SJCRH30 (cell line): ENCODE measurements at regions not wholly inside any gene's neighbourhood (a gene's known extent, or its start where the extent isn't known, plus 50 kb on each side); places are given as distances from the start of the nearest gene placed in this dataset.

Source experiments
- DNase-seq, 2 experiments: peaks; one replicate each; pipeline ENCODE4 v3.0.0-alpha.2; 2015 to 2020
- H3K27ac ChIP-seq: fragments of 250-450 bp; sonication (Bioruptor Pico); 2 replicates; pipeline ENCODE4 v1.5.1; 2020; ENCODE audit warnings: mild to moderate bottlenecking, moderate library complexity
- H3K27me3 ChIP-seq: fragments of 250-450 bp; sonication (Bioruptor Pico); 2 replicates; pipeline ENCODE4 v1.5.1; 2020; ENCODE audit warnings: mild to moderate bottlenecking, moderate library complexity
- H3K36me3 ChIP-seq: fragments of 250-450 bp; sonication (Bioruptor Pico); 2 replicates; pipeline ENCODE4 v1.5.1; 2020; ENCODE audit warnings: mild to moderate bottlenecking, moderate library complexity
- H3K4me1 ChIP-seq: fragments of 250-450 bp; sonication (Bioruptor Pico); 2 replicates; pipeline ENCODE4 v1.5.1; 2020; ENCODE audit warnings: mild to moderate bottlenecking, moderate library complexity
- H3K4me3 ChIP-seq: fragments of 250-450 bp; sonication (Bioruptor Pico); 2 replicates; pipeline ENCODE4 v1.5.1; 2020; ENCODE audit warnings: mild to moderate bottlenecking, moderate library complexity
- H3K9me3 ChIP-seq: fragments of 250-450 bp; sonication (Bioruptor Pico); replicated peaks from 2 replicates; pipeline ENCODE4 v1.5.1; 2020; ENCODE audit warnings: mild to moderate bottlenecking, moderate library complexity

DNA sequence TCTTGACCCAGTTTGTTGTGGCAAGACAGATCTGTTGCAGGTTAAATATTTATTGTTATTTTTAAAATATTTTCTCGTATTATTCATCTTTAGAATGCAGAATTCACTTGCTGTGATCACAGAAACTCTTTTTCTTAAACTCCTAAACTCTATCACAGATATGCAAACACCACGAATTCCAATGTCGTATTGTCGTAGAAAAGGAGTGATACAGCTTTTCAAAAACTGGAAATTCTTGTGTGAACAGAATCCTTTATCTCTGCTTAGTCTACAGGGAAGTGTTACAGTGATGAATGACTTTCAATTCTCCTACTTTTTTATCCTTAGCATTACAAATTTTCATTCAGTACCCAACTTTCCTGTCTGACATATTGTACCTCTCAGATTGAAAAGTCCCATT, 1329.5 kb upstream of the B3GALT2 start:
- no peaks in the 10 kb centered on the region for H3K27me3 ChIP-seq
- no peak for DNase-seq
- no peak overlapping the region for H3K27ac ChIP-seq
- H3K4me1 ChIP-seq = no peaks in the 10 kb centered on the region
- H3K36me3 ChIP-seq = no peaks in the 10 kb centered on the region
- no peak overlapping the region for H3K4me3 ChIP-seq
- H3K9me3 ChIP-seq = no peaks in the 10 kb centered on the region

- Histone ChIP-seq H3K4me3 (no peak overlapping the region), H3K9me3 (no peaks in the 10 kb centered on the region), H3K36me3 (no peaks in the 10 kb centered on the region), H3K27me3 (no peaks in the 10 kb centered on the region), H3K27ac (no peak overlapping the region), H3K4me1 (no peaks in the 10 kb centered on the region)
- peak in 1 of 2 experiments; percentile 2 for DNase-seq
These were observed 1326.5 kb upstream of the B3GALT2 start for GRCh38 chr1:194512957-194513356.

DNA sequence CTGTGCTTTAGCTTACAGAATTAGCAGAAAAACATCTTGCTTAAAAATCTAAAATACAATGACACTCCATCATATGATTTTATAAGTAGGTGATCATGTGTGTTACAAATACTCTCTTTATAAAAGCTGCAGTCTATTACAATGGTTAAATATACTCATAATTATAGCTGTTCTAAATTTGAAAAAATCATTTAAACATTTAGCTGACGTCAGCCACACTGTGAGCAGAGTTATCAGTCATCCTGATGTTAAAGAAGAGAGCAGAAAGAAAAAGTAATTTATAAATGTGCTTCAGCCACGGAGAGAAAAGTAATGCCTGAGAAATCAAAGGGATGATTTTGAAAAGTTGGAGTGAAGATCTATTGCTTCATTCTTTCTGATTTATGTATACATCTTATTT, 1325.9 kb upstream of the B3GALT2 start:
- no peak for DNase-seq
- Histone ChIP-seq H3K4me1 (no peaks in the 10 kb centered on the region), H3K4me3 (no peak overlapping the region), H3K36me3 (no peaks in the 10 kb centered on the region), H3K27me3 (no peaks in the 10 kb centered on the region), H3K9me3 (no peaks in the 10 kb centered on the region), H3K27ac (no peak overlapping the region)

DNA sequence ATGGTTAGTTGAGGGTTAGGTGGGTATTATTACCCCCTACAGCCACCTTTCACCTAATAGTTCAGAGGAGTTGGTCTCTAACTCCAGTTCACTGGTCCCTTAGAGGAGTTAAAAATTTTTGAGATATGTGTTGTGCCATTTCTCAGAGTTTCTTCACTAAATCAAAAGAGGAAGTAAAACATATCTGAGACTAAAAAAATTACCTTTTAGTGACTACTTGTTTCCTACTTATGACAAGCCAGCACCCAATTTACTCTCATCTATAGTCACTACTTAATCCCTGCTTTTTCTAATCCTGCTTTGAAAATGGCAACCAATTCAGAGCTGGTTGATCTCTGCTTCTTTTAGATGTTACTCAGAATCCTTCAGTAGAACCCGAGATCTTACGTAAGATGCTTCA, 1316.8 kb upstream of the B3GALT2 start:
- no peak overlapping the region for H3K27ac ChIP-seq
- no peak overlapping the region for H3K4me3 ChIP-seq
- H3K4me1 ChIP-seq = no peaks in the 10 kb centered on the region
- H3K27me3 ChIP-seq = no peaks in the 10 kb centered on the region
- H3K36me3 ChIP-seq = no peaks in the 10 kb centered on the region
- H3K9me3 ChIP-seq = no peaks in the 10 kb centered on the region
- no peak for DNase-seq

DNA sequence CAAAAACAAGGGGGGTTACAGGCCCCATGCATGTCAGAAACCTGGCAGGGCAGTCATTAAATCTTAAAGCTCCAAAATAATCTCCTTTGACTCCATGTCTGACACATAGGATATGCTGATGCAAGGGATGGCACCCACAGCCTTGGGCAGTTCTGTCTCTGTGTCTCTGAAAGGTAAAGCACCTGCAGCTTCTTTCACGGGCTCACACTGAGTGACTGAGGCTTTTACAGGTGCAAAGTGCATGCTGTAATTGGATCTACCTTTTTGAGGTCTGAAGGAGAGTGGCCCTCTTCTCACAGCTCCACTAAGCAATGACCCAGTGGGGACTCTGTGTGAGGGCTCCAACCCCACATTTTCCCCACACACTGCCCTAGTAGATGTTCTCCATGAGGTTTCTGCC, 1309.0 kb upstream of the B3GALT2 start:
- Histone ChIP-seq H3K4me3 (no peak overlapping the region), H3K36me3 (no peaks in the 10 kb centered on the region), H3K4me1 (no peaks in the 10 kb centered on the region), H3K27ac (no peak overlapping the region), H3K9me3 (no peaks in the 10 kb centered on the region), H3K27me3 (no peaks in the 10 kb centered on the region)
- no peak for DNase-seq

DNA sequence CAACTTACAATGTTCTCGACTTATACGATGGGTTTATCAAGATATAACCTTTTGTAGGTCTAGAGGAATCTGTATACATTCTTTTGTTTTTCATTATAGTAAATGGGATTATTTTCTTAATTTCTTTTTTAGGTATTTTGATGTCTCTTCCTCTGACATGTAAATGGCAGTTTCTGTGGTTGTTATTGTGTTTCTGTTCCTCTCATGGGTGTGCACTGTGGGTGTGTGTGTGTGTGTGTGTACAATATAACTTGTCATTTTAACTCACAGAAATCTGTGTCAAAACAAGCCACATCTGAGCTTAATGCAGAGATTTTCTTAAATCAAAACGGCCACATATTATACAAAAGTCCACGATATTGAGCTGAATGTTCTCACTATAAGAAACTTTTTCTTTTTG, 1300.8 kb upstream of the B3GALT2 start:
- Histone ChIP-seq H3K27me3 (no peaks in the 10 kb centered on the region), H3K4me3 (no peak overlapping the region), H3K4me1 (no peaks in the 10 kb centered on the region), H3K27ac (no peak overlapping the region), H3K36me3 (no peaks in the 10 kb centered on the region), H3K9me3 (no peaks in the 10 kb centered on the region)
- DNase-seq = no peak

- Histone ChIP-seq H3K4me1 (no peaks in the 10 kb centered on the region), H3K27me3 (no peaks in the 10 kb centered on the region), H3K36me3 (no peaks in the 10 kb centered on the region), H3K9me3 (no peaks in the 10 kb centered on the region), H3K4me3 (no peak overlapping the region), H3K27ac (no peak overlapping the region)
- DNase-seq = no peak
These were observed 1299.0 kb upstream of the B3GALT2 start for GRCh38 chr1:194485432-194485831.

DNA sequence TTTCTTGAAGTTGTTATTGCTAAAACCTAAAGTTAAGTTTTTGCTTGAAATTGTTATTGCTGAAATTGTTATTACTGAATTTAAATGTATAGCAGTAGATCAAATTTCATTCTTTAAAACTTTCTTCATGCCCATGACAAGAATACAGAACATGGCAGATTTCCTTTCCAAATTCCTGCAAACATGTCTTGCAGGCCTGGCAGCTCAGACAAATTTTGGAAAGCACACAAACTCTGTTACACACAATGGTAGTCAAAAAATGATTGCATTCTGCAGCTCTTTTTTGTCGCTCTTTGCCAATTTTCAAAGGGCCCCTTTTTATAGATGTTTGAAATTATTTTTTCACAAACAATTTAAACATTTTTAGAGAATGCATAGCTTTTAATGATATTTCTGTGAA, 1292.3 kb upstream of the B3GALT2 start:
- no peaks in the 10 kb centered on the region for H3K36me3 ChIP-seq
- H3K27ac ChIP-seq = no peak overlapping the region
- no peaks in the 10 kb centered on the region for H3K27me3 ChIP-seq
- DNase-seq = no peak
- H3K4me3 ChIP-seq = no peak overlapping the region
- no peaks in the 10 kb centered on the region for H3K9me3 ChIP-seq
- H3K4me1 ChIP-seq = no peaks in the 10 kb centered on the region

DNA sequence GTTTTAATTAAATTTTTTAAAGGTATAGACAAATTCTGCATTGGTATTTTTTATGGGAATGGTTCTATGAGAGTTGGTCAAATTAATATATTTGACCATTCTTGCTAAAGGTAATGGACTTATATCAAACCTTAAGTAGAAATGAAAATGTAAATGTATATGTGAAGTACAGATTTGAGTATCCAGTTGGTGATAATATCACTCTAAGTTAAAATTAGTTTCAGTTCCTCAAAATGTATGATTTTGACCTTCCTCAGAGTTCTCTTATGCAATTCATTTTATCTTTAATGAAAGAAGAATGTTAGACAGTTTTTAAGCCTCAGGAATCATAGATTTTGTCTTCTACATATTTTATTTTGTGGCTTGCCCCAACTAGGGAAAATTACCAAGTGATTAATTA, 1291.5 kb upstream of the B3GALT2 start:
- Histone ChIP-seq H3K27ac (no peak overlapping the region), H3K4me3 (no peak overlapping the region), H3K36me3 (no peaks in the 10 kb centered on the region), H3K27me3 (no peaks in the 10 kb centered on the region), H3K9me3 (no peaks in the 10 kb centered on the region), H3K4me1 (no peaks in the 10 kb centered on the region)
- DNase-seq = no peak

DNA sequence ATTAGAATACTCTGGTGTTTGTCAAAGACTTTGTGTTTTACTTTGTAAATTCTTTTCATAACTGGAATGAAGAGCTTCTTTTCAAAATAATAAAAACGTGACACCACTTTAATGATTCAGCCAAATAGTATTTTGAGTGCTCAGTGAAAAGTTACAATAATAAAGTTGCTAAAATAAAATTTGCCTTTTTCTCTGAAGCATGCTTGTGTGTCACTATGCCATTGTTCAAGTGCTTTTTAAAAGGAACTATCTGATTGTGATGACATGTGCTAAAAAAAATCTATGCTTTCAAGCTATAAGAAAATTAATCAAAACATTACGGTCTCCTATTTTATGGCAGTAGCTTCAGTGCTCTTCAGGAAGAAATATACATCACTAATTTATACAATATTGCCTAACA, 1290.5 kb upstream of the B3GALT2 start:
- Histone ChIP-seq H3K27me3 (no peaks in the 10 kb centered on the region), H3K27ac (no peak overlapping the region)

DNA sequence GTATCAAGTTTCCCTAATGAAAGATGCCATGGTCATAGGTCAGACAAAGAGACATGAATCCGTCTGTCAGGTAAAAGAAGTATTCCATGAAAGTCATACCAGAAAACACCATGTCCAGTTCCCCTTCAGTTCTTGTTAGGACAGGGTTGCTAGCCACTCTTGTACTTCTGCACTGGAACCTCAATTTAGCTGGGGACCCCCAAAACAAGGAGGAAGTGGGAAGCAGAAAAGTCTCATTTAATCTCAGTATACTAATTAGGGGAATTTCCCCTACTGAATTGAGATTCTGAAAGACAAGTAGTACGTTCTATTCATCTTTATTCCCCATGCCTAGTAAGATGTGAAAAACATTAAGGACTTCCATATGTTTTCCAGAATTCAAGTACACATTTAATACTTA, 1289.9 kb upstream of the B3GALT2 start:
- no peaks in the 10 kb centered on the region for H3K4me1 ChIP-seq
- no peak overlapping the region for H3K27ac ChIP-seq
- H3K9me3 ChIP-seq = no peaks in the 10 kb centered on the region
- H3K27me3 ChIP-seq = no peaks in the 10 kb centered on the region
- no peaks in the 10 kb centered on the region for H3K36me3 ChIP-seq
- no peak overlapping the region for H3K4me3 ChIP-seq
- no peak for DNase-seq

More for the DNA sequence above, 1290.5 kb upstream of the B3GALT2 start:
- Histone ChIP-seq H3K36me3 (no peaks in the 10 kb centered on the region), H3K4me1 (no peaks in the 10 kb centered on the region), H3K4me3 (no peak overlapping the region), H3K9me3 (no peaks in the 10 kb centered on the region)
- no peak for DNase-seq

GRCh38 chr1:194474701-194475100, 1288.3 kb upstream of the B3GALT2 start:
- Histone ChIP-seq H3K4me3 (no peak overlapping the region), H3K27ac (no peak overlapping the region), H3K9me3 (no peaks in the 10 kb centered on the region), H3K27me3 (no peaks in the 10 kb centered on the region), H3K4me1 (no peaks in the 10 kb centered on the region), H3K36me3 (no peaks in the 10 kb centered on the region)
- no peak for DNase-seq

DNA sequence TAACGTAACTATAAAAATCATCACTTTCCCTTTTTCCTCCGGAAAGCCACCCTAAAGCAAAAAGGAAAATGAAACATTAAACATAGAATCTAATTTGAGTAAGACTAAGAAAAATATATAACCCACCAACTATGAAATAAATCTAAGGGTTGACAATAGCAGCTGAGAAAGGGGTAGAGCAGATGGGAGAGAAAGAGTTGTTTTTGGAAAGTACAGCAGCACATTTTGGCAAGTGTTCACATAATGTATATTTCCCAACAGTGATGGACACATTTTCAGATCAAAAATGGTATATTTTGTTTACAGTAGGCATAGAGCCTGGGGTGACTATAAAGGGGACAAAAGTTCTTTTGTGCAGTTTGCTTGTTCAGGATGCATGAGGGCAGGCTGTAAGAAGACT, 1287.4 kb upstream of the B3GALT2 start:
- no peaks in the 10 kb centered on the region for H3K4me1 ChIP-seq
- H3K27me3 ChIP-seq = no peaks in the 10 kb centered on the region
- H3K27ac ChIP-seq = no peak overlapping the region
- no peaks in the 10 kb centered on the region for H3K9me3 ChIP-seq
- H3K4me3 ChIP-seq = no peak overlapping the region
- H3K36me3 ChIP-seq = no peaks in the 10 kb centered on the region
- DNase-seq = no peak

- Histone ChIP-seq H3K27ac (no peak overlapping the region), H3K27me3 (no peaks in the 10 kb centered on the region), H3K4me1 (no peaks in the 10 kb centered on the region), H3K9me3 (no peaks in the 10 kb centered on the region), H3K36me3 (no peaks in the 10 kb centered on the region), H3K4me3 (no peak overlapping the region)
- DNase-seq = no peak
These were observed 1282.9 kb upstream of the B3GALT2 start for GRCh38 chr1:194469282-194469681.

GRCh38 chr1:194466706-194467105, 1280.3 kb upstream of the B3GALT2 start:
- DNase-seq = peak in 1 of 2 experiments; percentile 1
- Histone ChIP-seq H3K9me3 (no peaks in the 10 kb centered on the region), H3K36me3 (no peaks in the 10 kb centered on the region), H3K4me3 (no peak overlapping the region), H3K4me1 (no peaks in the 10 kb centered on the region), H3K27me3 (no peaks in the 10 kb centered on the region), H3K27ac (no peak overlapping the region)

GRCh38 chr1:194447636-194448035, 1261.2 kb upstream of the B3GALT2 start:
- H3K27me3 ChIP-seq = no peaks in the 10 kb centered on the region
- H3K4me1 ChIP-seq = no peaks in the 10 kb centered on the region
- no peak overlapping the region for H3K4me3 ChIP-seq
- no peak overlapping the region for H3K27ac ChIP-seq
- DNase-seq = no peak
- H3K36me3 ChIP-seq = no peaks in the 10 kb centered on the region
- no peaks in the 10 kb centered on the region for H3K9me3 ChIP-seq

- Histone ChIP-seq H3K27me3 (no peaks in the 10 kb centered on the region), H3K27ac (no peak overlapping the region), H3K9me3 (no peaks in the 10 kb centered on the region), H3K4me3 (no peak overlapping the region), H3K36me3 (no peaks in the 10 kb centered on the region), H3K4me1 (no peaks in the 10 kb centered on the region)
- no peak for DNase-seq
These were observed 1258.8 kb upstream of the B3GALT2 start for GRCh38 chr1:194445244-194445643.
